ENCODE measurements at regions not wholly inside any gene's neighbourhood (a gene's known extent, or its start where the extent isn't known, plus 50 kb on each side); places are given as distances from the start of the nearest gene placed in this dataset.

- Histone ChIP-seq H3K9ac (no peak overlapping the region), H2AFZ (ENCODE audit: low read depth) (no peak overlapping the region), H3K9me2 (no peaks in the 10 kb centered on the region), H3K36me3 (replicated peaks in 1 of 2; ENCODE audit: control insufficient read depth in 1 of 2, insufficient read depth in 2 of 2, low read length in 1 of 2) (no peaks in the 10 kb centered on the region), H3K27me3 (ENCODE audit: insufficient read depth) (no peaks in the 10 kb centered on the region), H3K27ac (ENCODE audit: low read depth in 2 of 2, low read length in 1 of 2) (no peak overlapping the region), H3K9me3 (no peaks in the 10 kb centered on the region), H4K20me1 (ENCODE audit: insufficient read depth) (no peaks in the 10 kb centered on the region), H3K4me2 (no peak overlapping the region), H3K79me2 (ENCODE audit: insufficient read depth) (no peaks in the 10 kb centered on the region), H3K4me1 (ENCODE audit: control insufficient read depth in 1 of 2, insufficient read depth in 2 of 2, low read depth in 1 of 2, low read length in 1 of 2) (peaks cover 0 to 7% of the 10 kb centered on the region in 2 experiments; a peak in 1 of 4 replicates), H3F3A (replicated peaks; ENCODE audit: insufficient read depth) (no peaks in the 10 kb centered on the region), H3K4me3 (ENCODE audit: low read depth in 2 of 2, low read length in 1 of 2) (no peak overlapping the region)
- DNase-seq = no peak
- 31% methylated on average over 9 of the region's 10 CpGs for WGBS (ENCODE audit: low lambda C conversion rate)
- TF ChIP-seq FOXM1 (IDR thresholded peaks at IDR 0.05; ENCODE audit: low read depth) = no peak
- TF ChIP-seq SMC3 (IDR thresholded peaks at IDR 0.05; ENCODE audit: low read depth, low read length) = no peak
- POLR2A ChIA-PET = interaction anchor here (0.7 kb wide), 1 partner anchor 932 kb away, joined by 4 read pairs; no protein-coding TSS in a partner anchor
- CTCF ChIA-PET = interaction anchor here (0.9 to 4.3 kb wide), 3 partner anchors 10 to 931 kb away, joined by 3 to 19 read pairs (median 3); no protein-coding TSS in a partner anchor
Observed at GRCh38 chr6:40293460-40294185, 293.5 kb downstream of the LRFN2 start.

- H3K9ac ChIP-seq = no peak overlapping the region
- peaks cover 0 to 7% of the 10 kb centered on the region in 2 experiments; a peak in 1 of 4 replicates for H3K4me1 ChIP-seq (ENCODE audit: control insufficient read depth in 1 of 2, insufficient read depth in 2 of 2, low read depth in 1 of 2, low read length in 1 of 2)
- H3K79me2 ChIP-seq (ENCODE audit: insufficient read depth) = no peaks in the 10 kb centered on the region
- H3K36me3 ChIP-seq (replicated peaks in 1 of 2; ENCODE audit: control insufficient read depth in 1 of 2, insufficient read depth in 2 of 2, low read length in 1 of 2) = no peaks in the 10 kb centered on the region
- 25% methylated on average over 1 of the region's 1 CpG for WGBS (ENCODE audit: low lambda C conversion rate)
- H3F3A ChIP-seq (replicated peaks; ENCODE audit: insufficient read depth) = no peaks in the 10 kb centered on the region
- no peak overlapping the region for H2AFZ ChIP-seq (ENCODE audit: low read depth)
- H3K27me3 ChIP-seq (ENCODE audit: insufficient read depth) = no peaks in the 10 kb centered on the region
- no peak overlapping the region for H3K4me3 ChIP-seq (ENCODE audit: low read depth in 2 of 2, low read length in 1 of 2)
- H4K20me1 ChIP-seq (ENCODE audit: insufficient read depth) = no peaks in the 10 kb centered on the region
- CTCF ChIA-PET = interaction anchor here (0.9 to 4.3 kb wide), 2 partner anchors 11 to 15 kb away, joined by 3 to 19 read pairs; no protein-coding TSS in a partner anchor
- no peak overlapping the region for H3K4me2 ChIP-seq
- H3K27ac ChIP-seq (ENCODE audit: low read depth in 2 of 2, low read length in 1 of 2) = no peak overlapping the region
- no peak for DNase-seq
- no peaks in the 10 kb centered on the region for H3K9me2 ChIP-seq
- H3K9me3 ChIP-seq = no peaks in the 10 kb centered on the region
- no peak for TF ChIP-seq YY1 (IDR thresholded peaks at IDR 0.05; ENCODE audit: low read depth)
- no peak for TF ChIP-seq CTCF (IDR thresholded peaks at IDR 0.05)
- no peak for TF ChIP-seq REST (IDR thresholded peaks at IDR 0.05; ENCODE audit: low read depth, low read length)
- no peak for TF ChIP-seq USF2 (IDR thresholded peaks at IDR 0.05; ENCODE audit: borderline replicate concordance, low read depth, low read length)
- TF ChIP-seq PBX3 (IDR thresholded peaks at IDR 0.05) = no peak
- TF ChIP-seq FOXM1 (IDR thresholded peaks at IDR 0.05; ENCODE audit: low read depth) = no peak
- TF ChIP-seq SIN3A (IDR thresholded peaks at IDR 0.05; ENCODE audit: borderline replicate concordance, low read depth, low read length) = no peak
- no peak for TF ChIP-seq MXI1 (IDR thresholded peaks at IDR 0.05; ENCODE audit: low read depth, low read length)
- no peak for TF ChIP-seq TAF1 (IDR thresholded peaks at IDR 0.05; ENCODE audit: borderline replicate concordance, low read depth, low read length)
- TF ChIP-seq FOSL2 (IDR thresholded peaks at IDR 0.05; ENCODE audit: borderline replicate concordance, low read depth) = no peak
- TF ChIP-seq SMC3 (IDR thresholded peaks at IDR 0.05; ENCODE audit: low read depth, low read length) = no peak
- POLR2A ChIA-PET = interaction anchor here (0.7 kb wide), 1 partner anchor 931 kb away, joined by 4 read pairs; no protein-coding TSS in a partner anchor
Observed at GRCh38 chr6:40293060-40293459, 294.1 kb downstream of the LRFN2 start.
